H1 (cell line): ENCODE measurements at regions not wholly inside any gene's neighbourhood (a gene's known extent, or its start where the extent isn't known, plus 50 kb on each side); places are given as distances from the start of the nearest gene placed in this dataset.

Experiments used
- CTCF ChIA-PET: fragments of 300-600 bp; sonication (Branson Sonifier 250); formaldehyde crosslinking; loops from one replicate; lab custom pipeline; 2021; ENCODE audit not compliant: partially characterized antibody; lab: Charles Lee
- POLR2A ChIA-PET: fragments of 300-600 bp; sonication (Branson Sonifier 250); formaldehyde crosslinking; loops from one replicate; lab custom pipeline; 2021; ENCODE audit warnings: inconsistent platforms; ENCODE audit not compliant: partially characterized antibody; lab: Charles Lee
- DNase-seq, 2 experiments: peaks; one replicate each; pipeline versions ENCODE4 v3.0.0 to v3.0.0-alpha.2; 2010 to 2022; ENCODE audit warnings: low spot score in 2 of 2, low read depth in 1 of 2, mixed read lengths in 1 of 2
- FAIRE-seq: peaks from 2 replicates; lab custom pipeline; 2011; peaks lifted over from hg19 to GRCh38; lab: Jason Lieb, UNC
- H2AFZ ChIP-seq: 2 replicates; pipeline ENCODE4 v1.8.1; 2012; ENCODE audit warnings: low read length, inconsistent platforms
- H2AK5ac ChIP-seq: 2 replicates; pipeline ENCODE4 v1.6.1; 2013; ENCODE audit warnings: low read depth, low read length
- H2BK120ac ChIP-seq: replicated peaks from 2 replicates; pipeline ENCODE3; 2013; ENCODE audit warnings: low read depth, low read length, inconsistent platforms
- H2BK12ac ChIP-seq: 2 replicates; pipeline ENCODE4 v1.6.1; 2013; ENCODE audit warnings: low read depth, low read length
- H2BK15ac ChIP-seq: 2 replicates; pipeline ENCODE4 v1.6.1; 2013; ENCODE audit warnings: low read length
- H2BK20ac ChIP-seq: 2 replicates; pipeline ENCODE4 v1.6.1; 2013; ENCODE audit warnings: low read length
- H2BK5ac ChIP-seq: 2 replicates; pipeline ENCODE4 v1.6.1; 2013; ENCODE audit warnings: low read depth, low read length
- H3K14ac ChIP-seq: 2 replicates; pipeline ENCODE4 v1.6.1; 2013; ENCODE audit warnings: inconsistent platforms; ENCODE audit not compliant: insufficient read length
- H3K18ac ChIP-seq: 2 replicates; pipeline ENCODE4 v1.6.1; 2013; ENCODE audit warnings: low read length; ENCODE audit errors: extremely low read depth
- H3K23ac ChIP-seq: 2 replicates; pipeline ENCODE4 v1.6.1; 2013; ENCODE audit warnings: inconsistent platforms; ENCODE audit not compliant: insufficient read length
- H3K23me2 ChIP-seq: 2 replicates; pipeline ENCODE4 v1.6.1; 2013; ENCODE audit warnings: low read depth, low read length
- H3K27ac ChIP-seq: 2 replicates; pipeline ENCODE4 v1.6.1; 2011; ENCODE audit warnings: low read depth, low read length, inconsistent platforms
- H3K27me3 ChIP-seq, 4 experiments: replicated peaks in 1 of 4; 1 replicate in 1 of 4; 2 replicates in 3 of 4; pipeline versions ENCODE4 v1.6.1 to v1.8.1; 2011 to 2013; ENCODE audit warnings: low read length in 3 of 4, mild to moderate bottlenecking in 3 of 4, inconsistent platforms in 2 of 4, mixed read lengths in 2 of 4, moderate library complexity in 1 of 4; ENCODE audit not compliant: control insufficient read depth in 3 of 4, insufficient read depth in 3 of 4; ENCODE audit errors: extremely low read depth in 1 of 4
- H3K36me3 ChIP-seq, 4 experiments: 2 replicates each; pipeline versions ENCODE4 v1.6.1 to v1.8.1; 2011 to 2013; ENCODE audit warnings: mild to moderate bottlenecking in 4 of 4, low read length in 3 of 4, moderate library complexity in 2 of 4, control low read depth in 1 of 4, inconsistent platforms in 1 of 4; ENCODE audit not compliant: insufficient read depth in 4 of 4, control insufficient read depth in 2 of 4
- H3K4ac ChIP-seq: replicated peaks from 2 replicates; pipeline ENCODE3; 2013; ENCODE audit warnings: low read length, low read depth, mixed read lengths, inconsistent platforms; ENCODE audit not compliant: insufficient read length
- H3K4me1 ChIP-seq, 4 experiments: replicated peaks in 1 of 4; 1 replicate in 1 of 4; 2 replicates in 3 of 4; pipeline versions ENCODE4 v1.6.1 to v1.8.1; 2011 to 2013; ENCODE audit warnings: low read length in 3 of 4, inconsistent platforms in 2 of 4, mixed read lengths in 1 of 4; ENCODE audit not compliant: insufficient read depth in 4 of 4, control insufficient read depth in 3 of 4
- H3K4me2 ChIP-seq, 2 experiments: 2 replicates each; pipeline versions ENCODE4 v1.6.1 to v1.8.1; 2011 to 2013; ENCODE audit warnings: low read depth in 2 of 2, low read length in 2 of 2, control low read depth in 1 of 2, inconsistent platforms in 1 of 2, mild to moderate bottlenecking in 1 of 2; ENCODE audit not compliant: insufficient read depth in 1 of 2
- H3K4me3 ChIP-seq, 4 experiments: fragments of 200-600, 300-600 bp in 1 of 4; sonication (generic), shearing (Covaris generic), sonication (Bioruptor Twin) in 1 of 4; 2 replicates each; pipeline versions ENCODE4 v1.5.1 to v1.8.1; 2011 to 2016; ENCODE audit warnings: low read length in 4 of 4, low read depth in 3 of 4, control low read depth in 2 of 4, inconsistent platforms in 2 of 4, mild to moderate bottlenecking in 2 of 4, mixed read lengths in 1 of 4, moderate library complexity in 1 of 4; ENCODE audit not compliant: insufficient read depth in 2 of 4; ENCODE audit errors: extremely low read depth in 1 of 4
- H3K56ac ChIP-seq: replicated peaks from 2 replicates; pipeline ENCODE3; 2013; ENCODE audit warnings: low read depth, mild to moderate bottlenecking, mixed read lengths, low read length, inconsistent platforms; ENCODE audit not compliant: insufficient read length
- H3K79me1 ChIP-seq: 2 replicates; pipeline ENCODE4 v1.6.1; 2013; ENCODE audit warnings: low read depth, low read length, control low read depth
- H3K79me2 ChIP-seq, 2 experiments: 2 replicates each; pipeline versions ENCODE4 v1.6.1 to v1.8.1; 2012 to 2013; ENCODE audit warnings: low read length in 2 of 2, mild to moderate bottlenecking in 2 of 2, inconsistent platforms in 1 of 2; ENCODE audit not compliant: insufficient read depth in 2 of 2, control insufficient read depth in 1 of 2
- H3K9ac ChIP-seq, 4 experiments: replicated peaks in 1 of 4; 1 replicate in 1 of 4; 2 replicates in 3 of 4; pipeline versions ENCODE4 v1.6.1 to v1.8.1; 2011 to 2013; ENCODE audit warnings: low read depth in 3 of 4, low read length in 3 of 4, control low read depth in 2 of 4, mild to moderate bottlenecking in 2 of 4, moderate library complexity in 2 of 4, inconsistent platforms in 1 of 4; ENCODE audit errors: extremely low read depth in 1 of 4
- H3K9me3 ChIP-seq, 2 experiments: 2 replicates each; pipeline versions ENCODE4 v1.6.1 to v1.8.1; 2012 to 2013; ENCODE audit warnings: mild to moderate bottlenecking in 2 of 2, moderate library complexity in 2 of 2, control low read depth in 1 of 2, inconsistent platforms in 1 of 2, low read depth in 1 of 2, low read length in 1 of 2, mixed read lengths in 1 of 2; ENCODE audit not compliant: insufficient read depth in 2 of 2
- H4K20me1 ChIP-seq, 2 experiments: replicated peaks in 1 of 2; 2 replicates each; pipeline versions ENCODE3 to v1.8.1; 2011 to 2013; ENCODE audit warnings: inconsistent platforms in 2 of 2, low read length in 2 of 2, mild to moderate bottlenecking in 1 of 2; ENCODE audit not compliant: insufficient read depth in 2 of 2, control insufficient read depth in 1 of 2
- H4K5ac ChIP-seq: 2 replicates; pipeline ENCODE4 v1.6.1; 2013; ENCODE audit warnings: low read length, low read depth, mixed read lengths, inconsistent platforms; ENCODE audit not compliant: insufficient read length
- H4K8ac ChIP-seq: 2 replicates; pipeline ENCODE4 v1.8.0; 2013; ENCODE audit warnings: mild to moderate bottlenecking, moderate library complexity, low read length, inconsistent platforms; ENCODE audit not compliant: insufficient read depth; ENCODE audit errors: extremely low read depth
- H4K91ac ChIP-seq: replicated peaks from 2 replicates; pipeline ENCODE3; 2013; ENCODE audit warnings: low read length, mixed read lengths, inconsistent platforms; ENCODE audit not compliant: insufficient read length
- ASH2L ChIP-seq: fragments of 200-600, 300-600 bp; sonication (generic); IDR thresholded peaks from one replicate; pipeline ENCODE4 v1.7.1; 2017; ENCODE audit warnings: low read length
- BACH1 ChIP-seq: IDR thresholded peaks from 2 replicates; pipeline ENCODE4 v1.6.1; 2012; ENCODE audit warnings: low read length, improper control_type of control experiment
- EGR1 ChIP-seq: IDR thresholded peaks from 2 replicates; pipeline ENCODE4 v1.6.1; 2011; ENCODE audit warnings: low read depth, low read length, borderline replicate concordance
- HDAC2 ChIP-seq, 2 experiments: fragments of 300-600 bp in 1 of 2; sonication (generic) in 1 of 2; IDR thresholded peaks; 2 replicates each; pipeline ENCODE4 v1.6.1; 2011 to 2012; ENCODE audit warnings: low read depth in 2 of 2, low read length in 2 of 2, mild to moderate bottlenecking in 2 of 2, moderate library complexity in 2 of 2, borderline replicate concordance in 1 of 2, inconsistent platforms in 1 of 2
- JUND ChIP-seq: IDR thresholded peaks from 2 replicates; pipeline ENCODE4 v1.6.1; 2011; ENCODE audit warnings: mild to moderate bottlenecking, improper control_type of control experiment, low read length
- NRF1 ChIP-seq: IDR thresholded peaks from 2 replicates; pipeline ENCODE4 v1.6.1; 2011; ENCODE audit warnings: mild to moderate bottlenecking, low read depth, low read length, improper control_type of control experiment
- RBBP5 ChIP-seq: IDR thresholded peaks from 2 replicates; pipeline ENCODE4 v1.7.1; 2012; ENCODE audit warnings: low read depth, mild to moderate bottlenecking, inconsistent platforms, low read length, moderate library complexity, borderline replicate concordance
- SIN3A ChIP-seq, 2 experiments: IDR thresholded peaks in 1 of 2; conservative IDR thresholded peaks in 1 of 2; 2 replicates each; pipeline ENCODE4 v1.6.1; 2011 to 2012; ENCODE audit warnings: low read length in 2 of 2, improper control_type of control experiment in 1 of 2, low read depth in 1 of 2, mild to moderate bottlenecking in 1 of 2
- SIRT6 ChIP-seq: IDR thresholded peaks from one replicate; pipeline ENCODE4 v1.7.1; 2012; ENCODE audit warnings: low read length, inconsistent platforms
- WGBS, 2 experiments: shearing (Covaris generic) in 1 of 2; methylation state at CpG; one replicate each; pipeline versions ENCODE4 v1.1.6 to v1.1.7; 2013 to 2015; ENCODE audit warnings: low lambda C conversion rate in 2 of 2, mixed read lengths in 2 of 2, inconsistent platforms in 1 of 2, low coverage in 1 of 2, missing lambda C conversion rate in 1 of 2; ENCODE audit not compliant: insufficient replicate concordance in 2 of 2, insufficient coverage in 1 of 2, insufficient read length in 1 of 2; ENCODE audit errors: extremely low coverage in 1 of 2, missing lambda C conversion rate in 1 of 2; 5-methylcytosine and 5-hydroxymethylcytosine counted together
- TF ChIP-seq, protein P1 (sequence below): IDR thresholded peaks from 2 replicates; pipeline ENCODE4 v1.6.1; 2011; ENCODE audit warnings: low read depth, mild to moderate bottlenecking, low read length; ENCODE audit not compliant: insufficient read depth

DNA sequence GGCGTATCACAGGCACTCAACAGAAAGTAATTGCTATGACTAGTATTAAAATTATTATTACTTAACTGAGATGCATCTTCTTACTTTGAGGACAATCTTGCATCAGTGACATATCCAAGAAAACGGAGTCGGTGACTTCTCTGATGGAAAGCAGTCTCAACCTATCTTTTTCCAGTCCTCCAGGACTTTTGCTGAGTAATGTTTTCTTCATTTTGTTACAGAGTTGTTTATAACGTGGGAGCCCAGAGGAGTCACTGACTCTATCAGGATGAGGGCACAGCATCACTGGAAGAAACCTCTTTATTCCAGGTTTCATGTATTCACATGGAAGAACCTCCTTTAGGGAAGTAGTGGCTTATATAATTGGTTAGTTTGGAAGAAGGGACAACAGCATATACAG, 51.5 kb upstream of the MELK start:
- TF ChIP-seq ASH2L, result no peak
- TF ChIP-seq NRF1, result no peak
- TF ChIP-seq JUND, result no peak
- TF ChIP-seq, protein P1, sequence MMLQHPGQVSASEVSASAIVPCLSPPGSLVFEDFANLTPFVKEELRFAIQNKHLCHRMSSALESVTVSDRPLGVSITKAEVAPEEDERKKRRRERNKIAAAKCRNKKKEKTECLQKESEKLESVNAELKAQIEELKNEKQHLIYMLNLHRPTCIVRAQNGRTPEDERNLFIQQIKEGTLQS, result no peak
- no peak for TF ChIP-seq HDAC2 (IDR thresholded peaks at IDR 0.05; ENCODE audit: borderline replicate concordance in 1 of 2, low read depth in 2 of 2, low read length in 2 of 2)
- TF ChIP-seq RBBP5, result no peak
- no peak for TF ChIP-seq SIRT6
- TF ChIP-seq EGR1, result no peak
- no peak for TF ChIP-seq SIN3A (conservative IDR thresholded peaks at IDR 0.05 in 1 of 2, IDR thresholded peaks at IDR 0.05 in 1 of 2; ENCODE audit: low read depth in 1 of 2, low read length in 2 of 2)
- TF ChIP-seq BACH1, result no peak
- TF ChIP-seq, all 59 proteins: peak for 0
- H2BK15ac ChIP-seq, result no peak overlapping the region
- 81% methylated on average over 4 of the region's 4 CpGs; no CpG with 5 or more reads in 1 of the 2 experiments for WGBS, 2 experiments
- H3K4me1 ChIP-seq, result no peaks in the 10 kb centered on the region; a peak in 1 of 7 replicates
- no peak overlapping the region for H3K14ac ChIP-seq
- H2BK5ac ChIP-seq, result no peak overlapping the region
- no peak overlapping the region for H4K5ac ChIP-seq
- no peak overlapping the region for H4K91ac ChIP-seq
- no peaks in the 10 kb centered on the region for H3K79me1 ChIP-seq
- H2AK5ac ChIP-seq, result no peak overlapping the region
- ChIA-PET CTCF (no interaction called here), POLR2A (no interaction called here)
- H3K36me3 ChIP-seq, result no peaks in the 10 kb centered on the region
- no peak overlapping the region for H3K18ac ChIP-seq
- H3K79me2 ChIP-seq, result no peaks in the 10 kb centered on the region
- no peak overlapping the region for H3K4ac ChIP-seq
- DNase-seq (no peak), FAIRE-seq (no peak)
- H3K27ac ChIP-seq, result no peak overlapping the region
- H3K56ac ChIP-seq, result no peak overlapping the region
- H3K9me3 ChIP-seq, result no peaks in the 10 kb centered on the region
- no peak overlapping the region for H3K9ac ChIP-seq
- H3K23me2 ChIP-seq, result peaks cover 2% of the 10 kb centered on the region; the same call in 1 of the 2 replicates
- H2BK20ac ChIP-seq, result no peak overlapping the region
- H3K4me2 ChIP-seq, result no peak overlapping the region
- H3K23ac ChIP-seq, result no peak overlapping the region
- no peak overlapping the region for H2BK120ac ChIP-seq
- H4K20me1 ChIP-seq, result no peaks in the 10 kb centered on the region
- H2AFZ ChIP-seq, result no peak overlapping the region
- no peak overlapping the region for H2BK12ac ChIP-seq
- no peak overlapping the region for H3K4me3 ChIP-seq
- H3K27me3 ChIP-seq, result no peaks in the 10 kb centered on the region
- no peak overlapping the region for H4K8ac ChIP-seq
